Fibroblast of villous mesenchyme (primary cell): ENCODE measurements at regions not wholly inside any gene's neighbourhood (a gene's known extent, or its start where the extent isn't known, plus 50 kb on each side); places are given as distances from the start of the nearest gene placed in this dataset.

ENCODE experiments used
- DNase-seq: peaks from one replicate; pipeline ENCODE4 v3.0.0-alpha.2; 2010; ENCODE audit warnings: low read depth
- H3K4me3 ChIP-seq: 2 replicates; pipeline ENCODE4 v1.5.1; 2011; ENCODE audit warnings: low read depth, mild to moderate bottlenecking, low read length
- CTCF ChIP-seq: IDR thresholded peaks from 2 replicates; pipeline ENCODE4 v1.5.1; 2012; ENCODE audit warnings: low read depth, mild to moderate bottlenecking, low read length; ENCODE audit not compliant: insufficient read depth

GRCh38 chr4:156196722-156197121 is 243.1 kb upstream of the CTSO start:
- no peak for TF ChIP-seq CTCF
- H3K4me3 ChIP-seq = no peak overlapping the region

GRCh38 chr4:156195914-156196313 is 242.2 kb upstream of the CTSO start:
- TF ChIP-seq CTCF = no peak
- peak; percentile 7 for DNase-seq
- H3K4me3 ChIP-seq = no peak overlapping the region

More at GRCh38 chr4:156196722-156197121, 243.1 kb upstream of the CTSO start:
- DNase-seq = no peak

GRCh38 chr4:156194896-156195295 is 241.2 kb upstream of the CTSO start:
- DNase-seq = no peak
- TF ChIP-seq CTCF = no peak
- H3K4me3 ChIP-seq = no peak overlapping the region

- no peak for TF ChIP-seq CTCF
Observed at GRCh38 chr4:156193800-156194199, 240.1 kb upstream of the CTSO start.

GRCh38 chr4:156193106-156193505 is 239.4 kb upstream of the CTSO start:
- TF ChIP-seq CTCF = no peak
- H3K4me3 ChIP-seq = no peak overlapping the region
- DNase-seq = peak; percentile 8

More at GRCh38 chr4:156193800-156194199, 240.1 kb upstream of the CTSO start:
- no peak overlapping the region for H3K4me3 ChIP-seq
- DNase-seq = peak; percentile 47

GRCh38 chr4:156192033-156192432 is 238.4 kb upstream of the CTSO start:
- H3K4me3 ChIP-seq = no peak overlapping the region
- no peak for DNase-seq
- TF ChIP-seq CTCF = no peak

GRCh38 chr4:156191044-156191781 is 237.5 kb upstream of the CTSO start:
- DNase-seq = peak; percentile 28
- no peak overlapping the region for H3K4me3 ChIP-seq
- no peak for TF ChIP-seq CTCF
